ENCODE measurements at regions not wholly inside any gene's neighbourhood (a gene's known extent, or its start where the extent isn't known, plus 50 kb on each side); places are given as distances from the start of the nearest gene placed in this dataset.

GRCh38 chr5:135237748-135238103 lies 161.3 kb downstream of the MACROH2A1 start:
- H3K36me3 ChIP-seq (ENCODE audit: insufficient read depth) = no peaks in the 10 kb centered on the region
- H3K9ac ChIP-seq = no peak overlapping the region
- no peak overlapping the region for H3K27ac ChIP-seq
- no peak overlapping the region for H3K4me2 ChIP-seq
- no peaks in the 10 kb centered on the region for H4K20me1 ChIP-seq (ENCODE audit: insufficient read depth)
- H3K27me3 ChIP-seq (ENCODE audit: insufficient read depth, low read depth) = no peaks in the 10 kb centered on the region
- no peak overlapping the region for H2AFZ ChIP-seq (ENCODE audit: low read depth)
- H3K79me2 ChIP-seq (ENCODE audit: insufficient read depth, low read depth) = no peaks in the 10 kb centered on the region
- no peak overlapping the region for H3K4me3 ChIP-seq (IDR thresholded peaks at IDR 0.05; ENCODE audit: insufficient read depth, low read depth, low read length)
- no peak for TF ChIP-seq CTCF (conservative IDR thresholded peaks at IDR 0.05; ENCODE audit: low read depth, low read length)
- H3K4me1 ChIP-seq (ENCODE audit: low read depth, poor library complexity, severe bottlenecking) = no peaks in the 10 kb centered on the region

GRCh38 chr5:135236908-135237747 lies 161.9 kb downstream of the MACROH2A1 start:
- Histone ChIP-seq H3K79me2 (ENCODE audit: insufficient read depth, low read depth) (no peaks in the 10 kb centered on the region), H3K36me3 (ENCODE audit: insufficient read depth) (no peaks in the 10 kb centered on the region), H3K9ac (no peak overlapping the region), H2AFZ (ENCODE audit: low read depth) (no peak overlapping the region), H4K20me1 (ENCODE audit: insufficient read depth) (no peaks in the 10 kb centered on the region), H3K4me3 (IDR thresholded peaks at IDR 0.05; ENCODE audit: insufficient read depth, low read depth, low read length) (no peak overlapping the region), H3K4me2 (no peak overlapping the region), H3K4me1 (ENCODE audit: low read depth, poor library complexity, severe bottlenecking) (no peaks in the 10 kb centered on the region), H3K27me3 (ENCODE audit: insufficient read depth, low read depth) (no peaks in the 10 kb centered on the region), H3K27ac (no peak overlapping the region)
- no peak for TF ChIP-seq CTCF (conservative IDR thresholded peaks at IDR 0.05; ENCODE audit: low read depth, low read length)

GRCh38 chr5:135236228-135236907 lies 162.7 kb downstream of the MACROH2A1 start:
- Histone ChIP-seq H3K36me3 (ENCODE audit: insufficient read depth) (no peaks in the 10 kb centered on the region), H3K4me2 (no peak overlapping the region), H4K20me1 (ENCODE audit: insufficient read depth) (no peaks in the 10 kb centered on the region), H3K27me3 (ENCODE audit: insufficient read depth, low read depth) (no peaks in the 10 kb centered on the region), H3K79me2 (ENCODE audit: insufficient read depth, low read depth) (no peaks in the 10 kb centered on the region), H3K4me3 (IDR thresholded peaks at IDR 0.05; ENCODE audit: insufficient read depth, low read depth, low read length) (no peak overlapping the region), H3K27ac (no peak overlapping the region), H3K9ac (no peak overlapping the region), H2AFZ (ENCODE audit: low read depth) (no peak overlapping the region), H3K4me1 (ENCODE audit: low read depth, poor library complexity, severe bottlenecking) (no peaks in the 10 kb centered on the region)
- TF ChIP-seq CTCF (conservative IDR thresholded peaks at IDR 0.05; ENCODE audit: low read depth, low read length) = no peak

- H3K4me3 ChIP-seq (IDR thresholded peaks at IDR 0.05; ENCODE audit: insufficient read depth, low read depth, low read length) = no peak overlapping the region
- H3K27me3 ChIP-seq (ENCODE audit: insufficient read depth, low read depth) = no peaks in the 10 kb centered on the region
- no peak for TF ChIP-seq CTCF (conservative IDR thresholded peaks at IDR 0.05; ENCODE audit: low read depth, low read length)
- no peak overlapping the region for H3K9ac ChIP-seq
- H3K4me2 ChIP-seq = no peak overlapping the region
- no peaks in the 10 kb centered on the region for H3K79me2 ChIP-seq (ENCODE audit: insufficient read depth, low read depth)
- no peaks in the 10 kb centered on the region for H3K36me3 ChIP-seq (ENCODE audit: insufficient read depth)
- H3K4me1 ChIP-seq (ENCODE audit: low read depth, poor library complexity, severe bottlenecking) = no peaks in the 10 kb centered on the region
- H4K20me1 ChIP-seq (ENCODE audit: insufficient read depth) = no peaks in the 10 kb centered on the region
- H2AFZ ChIP-seq (ENCODE audit: low read depth) = no peak overlapping the region
- H3K27ac ChIP-seq = no peak overlapping the region
Observed at GRCh38 chr5:135235551-135236227, 163.3 kb downstream of the MACROH2A1 start.
